Fibroblast of peridontal ligament (primary cell): ENCODE measurements at regions not wholly inside any gene's neighbourhood (a gene's known extent, or its start where the extent isn't known, plus 50 kb on each side); places are given as distances from the start of the nearest gene placed in this dataset.
"Not testable (repeated sequence)": the region's sequence is repeated elsewhere in the genome, so short reads cannot be mapped to it uniquely, and the experiment has no call there.

Experiments
- DNase-seq: peaks from one replicate; pipeline ENCODE4 v3.0.0-alpha.2; 2010; ENCODE audit errors: extremely low read depth

DNA sequence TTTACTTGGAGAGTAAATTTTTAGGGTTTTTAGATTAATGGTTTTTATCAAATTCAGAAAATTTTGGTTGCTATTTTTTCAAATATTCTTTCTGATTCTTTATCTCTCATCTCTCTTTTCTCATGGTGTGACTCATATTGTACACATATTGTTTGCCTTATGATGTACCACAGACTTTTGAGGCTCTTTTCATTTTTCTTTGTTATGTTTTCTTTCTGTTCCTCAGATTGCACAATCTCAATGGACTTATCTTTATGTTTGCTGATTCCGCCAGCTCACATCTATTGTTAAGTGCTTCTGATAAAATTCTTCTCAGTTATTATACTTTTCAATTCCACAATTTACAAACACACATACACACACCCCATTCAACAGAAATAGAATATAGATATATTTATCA is 168.2 kb upstream of the IGFBP3 start:
- peak; percentile 14 for DNase-seq

DNA sequence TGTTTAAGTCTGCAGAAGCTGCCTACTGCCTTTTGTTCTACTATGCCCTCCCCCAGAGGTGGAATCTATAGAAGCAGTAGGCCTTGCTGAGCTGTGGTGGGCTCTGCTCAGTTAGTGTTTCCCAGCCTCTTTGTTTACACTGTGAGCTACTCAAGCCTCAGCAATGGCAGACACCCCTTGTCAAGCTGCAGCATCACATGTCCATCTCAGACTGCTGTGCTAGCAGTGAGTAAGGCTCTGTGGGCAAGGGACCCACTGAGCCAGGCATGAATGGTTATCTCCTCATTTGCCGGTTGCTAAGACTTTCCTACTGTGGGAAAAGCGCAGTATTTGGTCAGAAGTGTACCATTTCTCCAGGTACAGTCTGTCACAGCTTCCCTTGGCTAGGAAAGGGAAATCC is 167.4 kb upstream of the IGFBP3 start:
- not testable (repeated sequence) for DNase-seq

DNA sequence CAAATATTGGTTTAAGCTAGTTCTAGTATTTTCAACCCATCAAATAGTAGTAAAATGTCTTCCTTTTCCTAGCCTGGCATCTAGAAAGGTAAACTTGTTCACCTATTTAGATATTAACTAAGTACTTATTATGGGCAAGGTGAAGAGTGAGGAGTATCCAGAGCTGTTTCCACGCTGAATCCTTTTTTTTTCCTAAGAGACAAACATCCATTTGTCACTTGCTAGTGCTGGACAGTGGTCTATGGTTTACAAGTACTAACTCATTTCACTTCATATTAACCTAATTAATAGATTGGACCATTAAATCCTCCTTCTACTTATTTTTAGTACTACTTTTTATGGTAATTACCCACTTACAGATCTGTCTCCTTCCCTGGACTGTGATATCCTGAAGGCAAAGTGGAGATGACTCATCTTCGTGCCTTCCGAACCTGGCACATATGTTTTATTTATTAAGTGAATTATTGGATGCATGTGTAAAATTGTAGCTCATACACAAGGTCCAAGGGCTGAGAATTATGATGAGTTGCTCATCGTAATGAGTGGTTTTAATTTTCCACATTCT is 159.6 kb upstream of the IGFBP3 start:
- no peak for DNase-seq

DNA sequence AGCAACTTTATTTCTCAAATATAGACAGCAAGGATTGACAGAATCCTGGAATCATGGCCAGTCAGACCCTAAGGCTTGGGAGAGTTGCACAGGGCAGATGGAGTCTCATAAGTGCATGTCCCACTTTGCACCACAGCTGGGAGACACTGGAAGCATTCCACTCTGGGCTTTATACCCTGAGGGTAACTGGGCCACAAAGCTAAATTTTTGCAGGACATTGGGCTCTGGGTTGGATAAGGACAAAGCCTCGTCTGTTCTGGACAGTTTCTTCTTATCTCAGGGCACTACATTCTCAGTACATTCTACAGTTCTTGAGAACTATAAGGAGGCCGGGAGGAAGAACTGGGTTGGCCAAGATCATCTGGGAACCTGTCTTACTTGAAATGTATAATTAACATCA is 158.3 kb upstream of the IGFBP3 start:
- DNase-seq: no peak

DNA sequence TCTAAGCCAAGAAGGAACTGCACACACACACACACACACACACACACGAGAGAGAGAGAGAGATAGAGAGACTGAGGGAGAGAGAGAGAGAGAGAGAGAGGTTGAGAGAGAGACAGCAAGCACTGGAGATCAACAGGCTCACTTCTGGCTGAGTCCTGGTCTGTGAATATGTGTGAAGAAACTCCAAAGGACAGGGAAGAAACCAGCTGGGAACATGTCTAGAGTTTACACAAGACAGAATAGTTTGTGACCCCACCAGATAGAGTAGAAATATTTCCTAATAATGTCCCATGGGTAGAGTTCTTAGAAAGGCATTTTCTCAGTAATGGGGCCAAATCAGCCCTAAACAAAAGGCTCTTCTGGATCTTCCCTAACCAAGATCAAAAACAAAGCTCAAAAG is 155.5 kb upstream of the IGFBP3 start:
- DNase-seq: no peak

DNA sequence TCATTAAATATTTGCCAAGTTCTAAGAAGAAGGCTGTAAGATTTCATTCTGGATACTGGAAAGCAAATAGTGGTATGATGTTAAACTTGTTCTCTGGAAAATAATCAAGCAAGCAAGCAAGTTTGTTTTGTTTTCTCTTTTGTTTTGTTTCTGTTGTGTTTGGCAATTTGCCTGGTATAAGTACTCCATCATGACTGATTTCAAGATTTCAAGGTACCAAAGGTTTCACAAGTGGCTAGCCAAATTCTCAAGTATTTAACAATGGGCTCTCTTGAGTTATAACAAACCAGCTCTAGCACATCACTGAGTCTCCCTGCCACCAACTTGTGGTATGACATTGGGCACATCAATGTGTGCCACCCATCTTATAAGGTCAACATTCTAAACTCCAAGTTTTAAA is 151.7 kb upstream of the IGFBP3 start:
- no peak for DNase-seq

DNA sequence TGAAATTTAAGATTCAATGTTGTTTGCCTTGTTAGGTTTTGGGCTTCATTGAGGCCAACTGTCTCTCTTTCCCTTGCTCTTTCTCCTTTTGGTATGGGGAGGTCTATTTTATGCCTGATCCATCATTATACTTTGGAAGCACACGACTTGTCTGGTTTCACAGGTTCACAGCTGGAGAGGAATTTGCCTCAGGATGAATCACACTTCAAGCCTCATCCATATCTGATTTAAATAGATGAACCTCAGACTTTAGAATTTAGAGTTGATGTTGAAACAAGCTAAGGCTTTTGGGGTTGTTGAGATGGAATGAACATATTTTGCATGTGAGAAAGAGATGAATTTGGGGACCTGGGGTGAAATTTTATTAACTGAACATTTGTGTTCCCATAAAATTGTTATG is 150.5 kb upstream of the IGFBP3 start:
- DNase-seq: peak; percentile 60

DNA sequence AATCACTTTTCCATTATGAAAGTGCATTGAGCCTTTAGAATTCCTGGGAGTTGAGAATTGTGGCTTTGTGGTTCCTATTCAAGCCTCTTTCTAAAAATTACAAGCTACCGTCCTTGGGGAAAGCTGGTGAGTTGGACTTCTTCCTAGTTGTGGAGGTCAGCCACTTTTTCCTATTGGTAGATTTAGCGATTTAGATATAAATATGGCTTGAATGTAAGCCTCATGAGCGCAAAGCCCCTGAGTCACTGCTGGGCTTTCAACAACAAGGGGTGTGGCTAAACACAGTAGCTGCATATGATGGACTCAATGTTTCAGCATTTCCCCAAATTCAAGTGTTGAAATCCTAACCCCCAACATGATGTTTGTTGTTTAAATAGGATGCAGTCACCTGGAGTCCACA is 150.0 kb upstream of the IGFBP3 start:
- peak; percentile 99 for DNase-seq

DNA sequence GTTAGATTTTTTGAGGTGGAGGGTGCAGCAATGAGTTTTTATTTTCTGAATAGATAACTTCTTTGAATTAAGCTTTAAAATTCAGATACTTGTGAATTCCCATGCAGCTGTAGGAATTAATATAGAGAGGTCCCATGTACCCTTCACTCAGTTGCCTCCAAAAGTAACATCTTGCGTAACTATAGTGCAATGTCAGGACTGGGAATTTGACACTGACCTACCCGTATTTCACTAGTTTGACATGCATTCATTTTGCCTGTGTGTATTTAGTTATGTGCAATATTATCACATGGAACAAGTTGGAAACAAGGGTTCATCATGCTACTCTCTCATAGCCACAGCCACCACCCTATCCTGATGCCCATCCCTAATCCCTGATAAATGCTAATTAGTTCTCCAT is 147.1 kb upstream of the IGFBP3 start:
- no peak for DNase-seq

DNA sequence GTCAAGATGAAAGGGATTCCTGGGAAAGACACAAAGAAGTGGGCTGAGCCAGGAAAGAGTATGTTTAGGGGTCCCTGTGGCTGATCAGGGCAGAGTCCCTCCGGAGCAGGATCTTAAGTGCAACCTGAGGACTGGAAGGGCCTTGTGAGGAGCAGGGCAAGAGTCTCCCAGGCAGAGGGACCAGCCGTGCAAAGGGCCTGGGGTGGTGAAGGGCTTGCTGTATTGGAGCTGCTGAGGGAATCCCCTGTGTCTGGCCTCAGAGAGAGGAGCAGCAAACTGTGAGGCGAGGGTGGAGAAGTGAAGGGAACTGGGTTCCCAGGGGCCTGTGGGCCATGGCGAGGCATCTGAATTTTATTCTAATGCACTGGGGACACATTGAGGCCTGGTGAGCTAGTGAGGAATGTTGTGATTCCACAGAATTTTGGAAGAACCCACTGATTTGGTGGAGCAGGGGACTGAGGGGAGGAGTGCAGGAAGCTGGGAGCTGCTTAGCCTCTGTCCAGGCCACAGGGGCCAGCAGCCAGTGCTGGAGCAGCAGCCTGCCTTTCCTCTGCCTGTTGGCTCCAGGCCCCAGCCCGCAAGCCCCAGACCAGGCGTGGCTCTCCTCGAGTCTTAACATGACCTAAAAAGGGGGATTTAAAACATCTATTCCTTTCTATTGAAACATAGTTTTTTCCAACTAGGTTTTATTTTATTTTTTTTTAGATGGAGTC is 138.4 kb upstream of the IGFBP3 start:
- DNase-seq: peak; percentile 52

DNA sequence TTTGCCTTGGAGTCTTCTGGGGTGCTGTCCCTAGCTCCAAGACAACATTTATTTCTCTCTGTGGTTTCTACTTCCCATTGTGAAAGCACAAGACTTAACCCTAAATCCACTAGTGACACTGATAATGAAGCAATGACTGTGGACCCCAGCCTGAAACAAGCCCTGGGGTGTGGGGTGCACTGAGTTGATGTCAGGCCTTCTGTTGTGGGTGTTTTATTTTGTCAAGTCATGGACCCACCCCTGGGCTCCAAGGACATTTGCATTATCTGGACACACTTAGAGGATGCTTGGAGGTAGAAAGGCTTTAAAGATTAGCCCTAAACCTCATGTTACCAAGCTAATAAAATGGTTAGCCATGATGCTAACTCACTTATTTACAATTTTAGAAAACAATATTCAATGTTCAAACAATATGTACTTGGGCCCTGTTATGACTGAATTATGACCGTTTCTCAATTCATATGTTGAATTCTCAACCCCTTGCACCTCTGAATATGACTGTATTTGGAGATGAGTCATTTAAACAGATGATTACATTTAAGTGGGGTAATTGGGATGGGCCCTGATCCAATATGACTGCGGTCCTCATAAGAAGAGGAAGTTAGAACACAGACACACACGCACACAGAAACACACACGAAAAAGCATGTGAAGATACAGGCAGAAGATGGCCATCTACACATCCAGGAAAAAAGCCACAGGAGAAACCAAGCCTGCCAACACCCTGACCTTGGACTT is 137.2 kb upstream of the IGFBP3 start:
- peak; percentile 89 for DNase-seq

DNA sequence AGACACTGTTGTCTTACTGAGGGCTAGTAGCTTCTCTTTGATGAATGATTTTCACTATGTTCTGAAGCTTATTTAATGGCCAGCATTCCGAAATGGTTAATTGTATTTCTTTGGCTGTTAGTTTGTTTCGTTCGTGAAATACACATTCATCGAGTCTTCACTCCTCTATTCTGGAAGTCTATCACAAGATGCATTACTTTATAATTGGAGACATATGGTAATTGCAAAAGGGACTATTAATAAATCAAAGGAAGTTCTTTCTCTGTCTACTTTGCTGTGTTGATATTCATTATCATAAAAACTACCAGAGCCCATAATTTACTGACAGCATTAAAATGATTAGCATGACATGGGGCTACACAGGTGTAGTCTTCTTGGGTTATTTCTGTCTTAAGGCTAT is 133.8 kb upstream of the IGFBP3 start:
- no peak for DNase-seq

DNA sequence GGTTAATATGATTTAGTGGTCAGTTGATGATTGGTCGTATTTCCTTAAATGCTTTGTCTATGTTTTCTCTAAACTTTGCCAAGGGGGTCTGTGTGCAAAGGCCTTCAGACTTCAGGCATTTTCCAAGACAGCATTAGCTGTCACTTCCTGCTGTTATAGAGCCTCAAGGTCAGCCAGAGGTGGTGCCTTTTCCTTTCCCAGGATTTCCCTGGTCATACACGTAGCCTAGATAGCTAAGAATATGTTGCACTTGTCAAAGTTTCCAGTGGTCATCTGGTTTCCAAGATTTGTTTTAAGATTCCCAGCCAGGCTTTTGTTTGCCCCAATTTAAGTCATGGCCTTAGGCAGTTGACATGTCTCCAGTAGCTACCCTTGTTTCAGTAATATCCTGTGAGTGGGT is 133.2 kb upstream of the IGFBP3 start:
- DNase-seq: no peak

DNA sequence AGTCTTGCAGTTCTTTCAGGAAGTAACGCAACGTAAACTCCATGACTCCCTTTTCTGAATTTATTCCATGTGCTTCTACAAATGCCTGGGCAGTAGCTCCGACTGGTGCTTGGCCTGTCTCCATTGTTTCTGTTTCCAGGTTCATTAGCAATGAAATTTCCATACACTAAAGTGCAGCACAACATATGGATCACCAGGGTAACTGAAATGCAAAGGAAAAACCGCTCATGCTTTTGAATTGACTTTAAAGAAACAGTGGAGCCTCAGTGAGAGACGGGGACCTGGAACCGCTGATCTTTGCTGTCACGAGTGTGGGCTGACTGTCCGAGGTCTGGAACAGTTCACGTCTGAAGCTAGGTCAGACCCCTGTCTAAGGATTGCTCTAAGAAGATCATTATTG is 126.5 kb upstream of the IGFBP3 start:
- DNase-seq: no peak

DNA sequence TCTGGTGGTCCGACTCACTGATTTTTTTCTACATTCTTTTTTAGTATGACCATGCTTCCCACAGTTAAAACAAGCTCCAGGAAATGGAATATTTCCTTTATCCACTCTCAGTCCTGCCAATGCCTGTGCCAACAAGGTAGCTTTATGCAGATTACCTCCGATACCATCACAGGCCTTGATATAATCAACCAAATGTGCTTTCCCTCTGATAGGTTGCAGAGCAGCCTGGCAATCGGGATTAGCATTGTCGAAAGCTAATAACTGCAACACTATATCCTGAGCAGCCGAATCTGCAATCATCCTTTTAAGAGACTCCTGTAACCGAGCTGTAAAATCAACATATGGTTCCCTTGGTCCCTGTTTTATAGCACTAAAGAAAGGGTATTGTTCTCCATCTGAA is 122.3 kb upstream of the IGFBP3 start:
- DNase-seq: not testable (repeated sequence)

DNA sequence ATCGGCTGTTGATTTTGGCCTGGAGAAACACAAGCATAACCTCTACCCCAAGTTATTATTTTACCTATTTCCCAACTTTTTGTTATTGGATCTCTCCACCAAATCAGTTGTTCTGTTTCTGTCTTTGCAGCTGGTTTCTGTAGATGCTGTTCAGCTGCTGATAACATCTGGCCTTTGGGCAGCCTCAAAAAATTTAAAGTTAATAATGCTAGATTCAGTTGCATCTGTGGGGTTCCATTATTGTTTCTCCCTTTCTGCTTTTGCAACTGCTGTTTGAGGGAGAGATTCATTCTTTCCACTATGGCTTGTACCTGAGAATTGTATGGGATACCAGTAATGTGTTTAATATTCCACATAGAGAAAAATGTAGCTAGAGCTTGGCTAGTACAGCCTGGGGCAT is 118.7 kb upstream of the IGFBP3 start:
- not testable (repeated sequence) for DNase-seq

DNA sequence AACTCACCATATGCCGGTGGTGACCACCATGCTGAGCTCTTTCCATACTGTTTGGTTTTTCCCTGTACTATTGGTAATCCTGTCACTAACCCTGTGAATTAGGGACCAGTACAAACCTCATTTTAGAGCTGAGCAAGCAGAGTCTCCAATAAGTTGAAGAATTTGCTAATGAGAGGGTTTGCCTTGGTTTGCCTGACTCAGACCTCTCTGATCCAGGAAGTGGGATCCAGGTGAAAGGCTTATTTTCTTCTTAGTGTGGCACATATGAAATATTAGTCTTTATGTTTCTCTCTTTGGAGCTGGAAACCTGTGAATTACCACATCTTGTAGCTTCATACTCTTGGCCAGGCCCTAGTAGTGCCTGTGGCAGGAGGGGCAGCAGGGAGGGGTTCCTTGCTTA is 114.1 kb upstream of the IGFBP3 start:
- DNase-seq: no peak

DNA sequence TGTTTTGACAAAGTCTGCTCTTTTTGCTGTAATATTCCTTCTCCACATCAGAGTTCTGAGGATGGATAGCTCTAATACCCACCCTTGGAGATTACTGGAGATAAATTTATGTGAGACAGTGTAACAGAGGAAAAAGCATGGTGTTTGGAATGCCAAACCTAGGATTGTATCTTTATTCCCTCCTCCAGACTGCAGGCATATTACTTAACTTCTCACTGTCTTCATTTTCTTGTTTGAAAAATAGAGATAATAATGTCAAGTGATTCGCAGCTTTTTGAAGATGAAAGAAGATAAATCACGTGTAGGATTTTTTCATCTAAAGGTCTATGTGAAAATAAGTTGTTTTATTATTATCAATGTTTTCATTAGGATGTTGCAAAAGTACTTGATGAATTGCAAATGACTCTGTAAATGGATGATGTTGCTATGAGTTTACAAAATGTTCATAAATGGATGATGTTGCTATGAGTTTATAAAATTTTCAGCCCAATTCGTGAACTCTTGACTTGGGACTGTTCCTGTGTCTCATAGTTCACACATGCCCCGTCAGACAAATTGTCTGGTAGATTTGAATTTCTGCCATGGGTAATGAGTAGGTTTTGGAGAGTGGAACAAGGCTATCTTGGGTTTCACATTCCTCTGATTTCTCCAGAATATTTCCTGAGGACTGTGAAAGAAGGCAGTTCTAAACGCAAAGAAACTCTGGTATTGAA is 113.1 kb upstream of the IGFBP3 start:
- peak; percentile 89 for DNase-seq

DNA sequence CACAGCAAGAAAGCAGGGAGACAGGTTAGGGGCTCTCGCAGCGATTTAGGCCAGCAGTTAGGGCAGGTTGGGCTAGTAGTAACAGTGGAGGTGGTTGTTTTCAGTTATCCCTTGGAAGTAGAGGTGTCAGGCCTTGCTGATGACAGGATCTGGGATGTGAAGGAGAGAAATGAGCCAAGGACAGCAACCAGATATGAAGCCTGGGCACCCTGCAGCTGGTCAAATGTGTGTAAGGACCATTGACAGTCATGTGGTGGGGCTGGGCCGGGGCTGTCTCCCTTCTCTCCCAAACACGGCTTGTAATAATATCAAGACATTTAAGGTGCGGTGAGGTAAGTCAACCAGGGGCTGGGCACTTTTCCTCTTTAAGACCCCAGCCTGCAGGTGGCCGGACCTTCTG is 112.5 kb upstream of the IGFBP3 start:
- DNase-seq: no peak

DNA sequence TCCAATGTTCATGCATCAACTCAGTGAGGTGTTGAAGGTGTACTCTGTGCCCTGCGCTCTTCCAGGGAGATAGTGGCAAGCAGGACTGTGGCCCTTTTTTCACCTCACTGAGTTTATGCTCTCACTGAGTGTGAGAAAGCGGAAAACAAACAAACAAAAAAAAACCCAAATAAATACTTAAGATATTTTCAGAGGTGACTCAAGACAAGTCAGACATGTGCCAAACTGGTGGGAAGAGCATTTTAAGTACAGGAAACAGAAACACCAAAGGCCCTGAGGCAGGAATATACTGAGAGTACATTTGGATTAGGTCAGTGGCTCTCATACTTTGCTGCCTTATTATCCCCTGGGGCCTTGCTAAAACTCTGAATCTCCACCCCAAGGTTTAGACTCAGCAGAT is 111.9 kb upstream of the IGFBP3 start:
- DNase-seq: no peak

DNA sequence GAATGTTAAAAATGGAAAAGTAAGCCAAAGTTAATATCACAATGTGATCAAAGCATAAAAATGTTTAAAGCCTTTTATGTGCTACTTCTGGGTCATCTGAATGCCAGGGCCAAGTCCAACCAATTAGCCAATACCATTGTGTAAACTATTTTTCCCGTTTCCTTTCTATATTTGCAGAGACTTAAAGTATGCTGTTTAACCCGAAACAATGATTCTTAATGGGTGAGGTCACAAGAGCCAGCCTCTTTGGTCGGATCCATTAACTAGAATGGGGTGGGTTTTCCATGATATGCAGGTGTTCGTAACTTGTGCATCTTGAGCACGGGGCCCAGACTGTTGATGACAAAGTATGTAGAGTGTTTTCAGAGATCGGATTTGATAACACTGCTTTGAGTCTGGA is 111.3 kb upstream of the IGFBP3 start:
- DNase-seq: peak; percentile 13

DNA sequence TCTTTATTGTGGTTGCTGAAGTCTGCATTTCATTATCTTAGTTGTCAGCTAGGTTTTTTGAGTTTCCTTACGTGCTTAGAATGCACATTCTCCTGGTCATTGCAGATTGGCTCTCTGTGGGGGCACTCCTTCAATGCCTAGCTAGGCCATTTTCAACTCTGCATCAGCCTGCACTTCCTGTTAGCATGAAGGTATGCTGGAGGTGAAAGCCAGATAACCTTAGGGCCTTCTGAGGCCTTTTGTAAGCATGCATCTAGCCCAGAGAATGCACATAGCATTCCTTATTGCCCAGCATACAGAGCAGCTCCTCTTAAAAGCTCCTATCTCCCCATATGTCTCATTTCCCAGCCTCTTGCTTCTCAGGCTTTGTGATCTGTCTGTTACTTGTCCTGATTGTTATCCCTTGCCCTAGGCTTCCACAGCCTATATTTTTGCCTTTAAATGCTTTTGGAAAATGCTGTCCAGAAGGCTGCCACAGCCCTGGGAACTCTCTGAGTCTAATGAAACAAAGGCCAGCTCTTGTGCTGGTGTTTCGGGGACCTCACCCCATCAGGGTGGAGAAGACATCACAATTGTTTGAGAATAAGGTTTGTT is 108.1 kb upstream of the IGFBP3 start:
- no peak for DNase-seq
